ENCODE measurements at regions not wholly inside any gene's neighbourhood (a gene's known extent, or its start where the extent isn't known, plus 50 kb on each side); places are given as distances from the start of the nearest gene placed in this dataset.
A peak's percentile ranks its signal among the peaks of the same experiment; 100 is the strongest.

DNA sequence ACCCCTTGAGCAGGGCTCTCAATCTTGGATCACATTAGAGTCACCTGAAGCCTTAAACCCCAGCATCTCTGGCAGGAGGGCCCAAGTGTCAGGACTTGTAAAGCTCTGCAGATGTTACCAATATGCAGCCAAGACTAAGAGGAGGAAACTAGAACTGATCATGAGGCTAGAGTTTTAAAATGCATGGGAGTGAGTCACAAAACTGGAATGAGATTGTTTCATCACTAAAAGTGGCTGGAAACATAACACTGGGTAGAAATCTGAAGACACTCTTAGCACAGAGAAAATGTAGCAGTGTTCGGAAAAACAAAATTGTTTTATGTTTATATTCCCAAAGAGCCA is 63.3 kb upstream of the GHITM start:
- POLR2A ChIA-PET = no interaction called here
- intact Hi-C loops (cut with micrococcal nuclease) = no loop called here

GRCh38 chr10:84076540-84077195 is 62.6 kb upstream of the GHITM start:
- H3K36me3 ChIP-seq (ENCODE audit: control insufficient read depth in 2 of 3, insufficient read depth in 3 of 3, low read length in 3 of 3) = no peaks in the 10 kb centered on the region
- H3K9me3 ChIP-seq (ENCODE audit: control insufficient read depth in 2 of 3, low read length in 3 of 3) = no peaks in the 10 kb centered on the region
- no peak overlapping the region for H3K27ac ChIP-seq (ENCODE audit: low read depth, low read length)
- no peak overlapping the region for H3K4me3 ChIP-seq (ENCODE audit: low read length)
- Mint-ChIP-seq H3K27me3 (peaks cover 0 to 13% (median 5%) of the 10 kb centered on the region in 5 donors), H3K4me1 (peaks cover 0 to 1% (median 0%) of the 10 kb centered on the region in 7 donors), H3K4me3 (no peak overlapping the region), H3K9me3 (peaks cover 0 to 2% (median 0%) of the 10 kb centered on the region in 11 donors), H3K36me3 (no peaks in the 10 kb centered on the region), H3K27ac (no peak overlapping the region)
- ATAC-seq (no peak), DNase-seq (peak in 1 of 9 donors; percentile 1)
- H3K27me3 ChIP-seq (ENCODE audit: control insufficient read depth in 2 of 2, insufficient read depth in 2 of 2, low read length in 2 of 2) = no peaks in the 10 kb centered on the region
- intact Hi-C loops (cut with micrococcal nuclease) = no loop called here
- H3K4me1 ChIP-seq (ENCODE audit: control insufficient read depth in 2 of 2, insufficient read depth in 2 of 2, low read length in 2 of 2) = no peaks in the 10 kb centered on the region
- CTCF ChIA-PET = no interaction called here
- POLR2A ChIA-PET = no interaction called here

More for the DNA sequence above, 63.3 kb upstream of the GHITM start:
- CTCF ChIA-PET = no interaction called here
- ATAC-seq = no peak
- H3K4me3 ChIP-seq (ENCODE audit: low read length) = no peak overlapping the region
- H3K36me3 ChIP-seq (ENCODE audit: control insufficient read depth in 2 of 3, insufficient read depth in 3 of 3, low read length in 3 of 3) = no peaks in the 10 kb centered on the region
- DNase-seq = no peak
- Mint-ChIP-seq H3K27me3 (peaks cover 0 to 13% (median 5%) of the 10 kb centered on the region in 5 donors), H3K4me3 (no peak overlapping the region), H3K9me3 (peaks cover 0 to 2% (median 0%) of the 10 kb centered on the region in 11 donors), H3K4me1 (peaks cover 0 to 1% (median 0%) of the 10 kb centered on the region in 7 donors), H3K36me3 (no peaks in the 10 kb centered on the region), H3K27ac (no peak overlapping the region)
- H3K4me1 ChIP-seq (ENCODE audit: control insufficient read depth in 2 of 2, insufficient read depth in 2 of 2, low read length in 2 of 2) = no peaks in the 10 kb centered on the region
- H3K9me3 ChIP-seq (ENCODE audit: control insufficient read depth in 2 of 3, low read length in 3 of 3) = no peaks in the 10 kb centered on the region
- H3K27me3 ChIP-seq (ENCODE audit: control insufficient read depth in 2 of 2, insufficient read depth in 2 of 2, low read length in 2 of 2) = no peaks in the 10 kb centered on the region
- no peak overlapping the region for H3K27ac ChIP-seq (ENCODE audit: low read depth, low read length)

DNA sequence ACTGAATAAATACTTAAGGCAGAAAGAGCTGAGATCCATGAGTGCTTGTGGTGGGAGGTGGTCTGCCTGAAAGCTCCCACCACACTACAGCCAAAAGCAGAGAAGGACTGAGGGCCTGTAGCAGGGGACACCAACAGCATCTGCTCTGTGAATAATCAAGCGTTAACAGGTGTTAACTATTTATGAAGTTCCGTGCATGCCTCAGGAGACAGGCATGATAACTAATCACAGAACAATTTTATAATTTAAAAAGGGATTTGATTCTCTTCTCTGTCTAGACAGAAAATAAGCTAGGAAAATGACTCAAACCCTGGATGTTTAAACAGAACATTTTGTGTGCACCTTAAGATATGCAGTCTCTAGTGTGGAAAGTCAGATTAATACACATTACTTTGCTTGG is 61.5 kb upstream of the GHITM start:
- ATAC-seq (no peak), DNase-seq (no peak)
- Histone ChIP-seq H3K4me3 (ENCODE audit: low read length) (no peak overlapping the region), H3K9me3 (ENCODE audit: control insufficient read depth in 2 of 3, low read length in 3 of 3) (no peaks in the 10 kb centered on the region), H3K36me3 (ENCODE audit: control insufficient read depth in 2 of 3, insufficient read depth in 3 of 3, low read length in 3 of 3) (no peaks in the 10 kb centered on the region), H3K27ac (ENCODE audit: low read depth, low read length) (no peak overlapping the region), H3K27me3 (ENCODE audit: control insufficient read depth in 2 of 2, insufficient read depth in 2 of 2, low read length in 2 of 2) (no peaks in the 10 kb centered on the region), H3K4me1 (ENCODE audit: control insufficient read depth in 2 of 2, insufficient read depth in 2 of 2, low read length in 2 of 2) (no peaks in the 10 kb centered on the region)
- Mint-ChIP-seq H3K4me3 (no peak overlapping the region), H3K9me3 (peaks cover 0 to 2% (median 0%) of the 10 kb centered on the region in 11 donors), H3K27ac (no peak overlapping the region), H3K4me1 (peaks cover 0 to 1% (median 0%) of the 10 kb centered on the region in 7 donors), H3K27me3 (peaks cover 0 to 13% (median 8%) of the 10 kb centered on the region in 5 donors), H3K36me3 (no peaks in the 10 kb centered on the region)
- intact Hi-C loops (cut with micrococcal nuclease) = no loop called here
- POLR2A ChIA-PET = no interaction called here
- CTCF ChIA-PET = no interaction called here

GRCh38 chr10:84078771-84079170 is 60.5 kb upstream of the GHITM start:
- intact Hi-C loops (cut with micrococcal nuclease) = no loop called here
- DNase-seq = no peak
- Histone ChIP-seq H3K36me3 (ENCODE audit: control insufficient read depth in 2 of 3, insufficient read depth in 3 of 3, low read length in 3 of 3) (no peaks in the 10 kb centered on the region), H3K27me3 (ENCODE audit: control insufficient read depth in 2 of 2, insufficient read depth in 2 of 2, low read length in 2 of 2) (no peaks in the 10 kb centered on the region), H3K9me3 (ENCODE audit: control insufficient read depth in 2 of 3, low read length in 3 of 3) (no peaks in the 10 kb centered on the region), H3K4me3 (ENCODE audit: low read length) (no peak overlapping the region), H3K4me1 (ENCODE audit: control insufficient read depth in 2 of 2, insufficient read depth in 2 of 2, low read length in 2 of 2) (no peaks in the 10 kb centered on the region), H3K27ac (ENCODE audit: low read depth, low read length) (no peak overlapping the region)
- H3K9me3 Mint-ChIP-seq = peaks cover 0 to 7% (median 0%) of the 10 kb centered on the region in 11 donors
- no peak overlapping the region for H3K4me3 Mint-ChIP-seq
- H3K27ac Mint-ChIP-seq = no peak overlapping the region
- H3K4me1 Mint-ChIP-seq = peaks cover 0 to 1% (median 0%) of the 10 kb centered on the region in 7 donors
- no peak for ATAC-seq
- peaks cover 0 to 14% (median 11%) of the 10 kb centered on the region in 5 donors for H3K27me3 Mint-ChIP-seq
- H3K36me3 Mint-ChIP-seq = no peaks in the 10 kb centered on the region
- POLR2A ChIA-PET = no interaction called here
- CTCF ChIA-PET = no interaction called here

- Histone ChIP-seq H3K27ac (ENCODE audit: low read depth, low read length) (no peak overlapping the region), H3K9me3 (ENCODE audit: control insufficient read depth in 2 of 3, low read length in 3 of 3) (no peaks in the 10 kb centered on the region), H3K27me3 (ENCODE audit: control insufficient read depth in 2 of 2, insufficient read depth in 2 of 2, low read length in 2 of 2) (no peaks in the 10 kb centered on the region), H3K4me3 (ENCODE audit: low read length) (no peak overlapping the region), H3K4me1 (ENCODE audit: control insufficient read depth in 2 of 2, insufficient read depth in 2 of 2, low read length in 2 of 2) (no peaks in the 10 kb centered on the region), H3K36me3 (ENCODE audit: control insufficient read depth in 2 of 3, insufficient read depth in 3 of 3, low read length in 3 of 3) (no peaks in the 10 kb centered on the region)
- no peaks in the 10 kb centered on the region for H3K36me3 Mint-ChIP-seq
- ATAC-seq (no peak), DNase-seq (no peak)
- peaks cover 0 to 43% (median 28%) of the 10 kb centered on the region in 5 donors for H3K27me3 Mint-ChIP-seq
- ChIA-PET POLR2A (no interaction called here), CTCF (interaction anchor here (0.6 kb wide), 2 partner anchors 9 to 36 kb away, joined by 3 read pairs; no protein-coding TSS in a partner anchor)
- intact Hi-C loops (cut with micrococcal nuclease) = no loop called here
- no peak overlapping the region for H3K27ac Mint-ChIP-seq
- peaks cover 0 to 17% (median 7%) of the 10 kb centered on the region in 11 donors for H3K9me3 Mint-ChIP-seq
- H3K4me3 Mint-ChIP-seq = no peak overlapping the region
- peaks cover 0 to 1% (median 0%) of the 10 kb centered on the region in 7 donors for H3K4me1 Mint-ChIP-seq
Observed at GRCh38 chr10:84084342-84084741, 55.0 kb upstream of the GHITM start.

DNA sequence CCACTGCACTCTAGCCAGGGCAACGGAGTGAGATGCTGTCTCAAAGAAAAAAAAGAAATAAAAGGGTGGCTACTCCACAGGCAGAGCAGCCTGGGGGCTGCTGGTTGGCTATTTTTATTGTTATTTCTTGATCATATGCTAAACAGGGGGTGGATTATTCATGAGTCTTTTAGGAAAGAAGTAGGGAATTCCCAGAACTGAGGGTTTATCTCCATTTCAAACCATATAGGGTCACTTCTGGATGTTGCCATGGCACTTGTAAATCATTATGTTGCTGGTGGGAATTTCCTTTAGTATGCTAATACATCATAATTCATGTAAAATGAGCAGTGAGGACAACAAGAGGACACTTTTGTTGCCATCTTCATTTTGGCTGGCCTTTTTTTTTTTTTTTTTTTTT is 52.1 kb upstream of the GHITM start:
- no peaks in the 10 kb centered on the region for H3K9me3 ChIP-seq (ENCODE audit: control insufficient read depth in 2 of 3, low read length in 3 of 3)
- no peak overlapping the region for H3K4me3 Mint-ChIP-seq
- no peaks in the 10 kb centered on the region for H3K4me1 Mint-ChIP-seq
- no peaks in the 10 kb centered on the region for H3K36me3 Mint-ChIP-seq
- H3K36me3 ChIP-seq (ENCODE audit: control insufficient read depth in 2 of 3, insufficient read depth in 3 of 3, low read length in 3 of 3) = no peaks in the 10 kb centered on the region
- ATAC-seq = no peak
- CTCF ChIA-PET = no interaction called here
- H3K27ac ChIP-seq (ENCODE audit: low read depth, low read length) = no peak overlapping the region
- H3K4me3 ChIP-seq (ENCODE audit: low read length) = no peak overlapping the region
- no peak for DNase-seq
- peaks cover 0 to 17% (median 7%) of the 10 kb centered on the region in 11 donors for H3K9me3 Mint-ChIP-seq
- H3K27me3 Mint-ChIP-seq = peaks cover 0 to 62% (median 35%) of the 10 kb centered on the region in 5 donors
- intact Hi-C loops (cut with micrococcal nuclease) = no loop called here
- H3K4me1 ChIP-seq (ENCODE audit: control insufficient read depth in 2 of 2, insufficient read depth in 2 of 2, low read length in 2 of 2) = no peaks in the 10 kb centered on the region
- H3K27me3 ChIP-seq (ENCODE audit: control insufficient read depth in 2 of 2, insufficient read depth in 2 of 2, low read length in 2 of 2) = no peaks in the 10 kb centered on the region
- no peak overlapping the region for H3K27ac Mint-ChIP-seq
- POLR2A ChIA-PET = no interaction called here

DNA sequence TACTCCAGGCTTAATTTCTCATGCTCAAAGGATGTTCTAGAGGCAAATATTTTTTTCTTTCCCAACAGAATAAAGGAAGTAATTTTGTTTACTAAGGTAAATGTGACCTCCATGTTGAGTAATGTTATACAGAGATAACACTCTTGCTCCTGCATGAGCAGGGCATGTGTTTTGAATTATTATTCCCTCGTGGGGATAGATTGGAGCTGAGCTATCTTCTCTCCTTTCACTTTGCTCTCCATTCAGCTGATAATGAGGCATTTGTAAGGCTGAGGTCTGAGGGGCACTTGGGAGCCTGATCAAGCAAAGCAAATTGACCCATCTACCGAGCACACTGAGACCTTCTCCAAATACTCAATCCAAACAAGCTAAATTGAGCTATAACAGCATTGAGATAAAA is 50.7 kb upstream of the GHITM start:
- ChIA-PET POLR2A (no interaction called here), CTCF (no interaction called here)
- DNase-seq (no peak), ATAC-seq (no peak)
- Histone ChIP-seq H3K36me3 (ENCODE audit: control insufficient read depth in 2 of 3, insufficient read depth in 3 of 3, low read length in 3 of 3) (no peaks in the 10 kb centered on the region), H3K9me3 (ENCODE audit: control insufficient read depth in 2 of 3, low read length in 3 of 3) (no peaks in the 10 kb centered on the region), H3K27ac (ENCODE audit: low read depth, low read length) (no peak overlapping the region), H3K27me3 (ENCODE audit: control insufficient read depth in 2 of 2, insufficient read depth in 2 of 2, low read length in 2 of 2) (no peaks in the 10 kb centered on the region), H3K4me1 (ENCODE audit: control insufficient read depth in 2 of 2, insufficient read depth in 2 of 2, low read length in 2 of 2) (no peaks in the 10 kb centered on the region), H3K4me3 (ENCODE audit: low read length) (no peak overlapping the region)
- Mint-ChIP-seq H3K4me1 (no peaks in the 10 kb centered on the region), H3K27ac (no peak overlapping the region), H3K27me3 (peaks cover 0 to 48% (median 36%) of the 10 kb centered on the region in 5 donors), H3K36me3 (no peaks in the 10 kb centered on the region), H3K4me3 (no peak overlapping the region), H3K9me3 (peaks cover 0 to 12% (median 2%) of the 10 kb centered on the region in 11 donors)
- intact Hi-C loops (cut with micrococcal nuclease) = no loop called here

Measured in naive thymus-derived CD4-positive, alpha-beta T cell (primary cell).